GM18873 (cell line): ENCODE measurements at regions not wholly inside any gene's neighbourhood (a gene's known extent, or its start where the extent isn't known, plus 50 kb on each side); places are given as distances from the start of the nearest gene placed in this dataset.
A peak's percentile ranks its signal among the peaks of the same experiment; 100 is the strongest.

ENCODE experiments used
- ATAC-seq: cut with Tn5 transposase; IDR thresholded peaks from one replicate; pipeline ENCODE4 v1.9.1; 2021; ENCODE audit warnings: mild to moderate bottlenecking, moderate library complexity, moderate number of reproducible peaks; ENCODE audit not compliant: unreplicated experiment, low FRiP score

DNA sequence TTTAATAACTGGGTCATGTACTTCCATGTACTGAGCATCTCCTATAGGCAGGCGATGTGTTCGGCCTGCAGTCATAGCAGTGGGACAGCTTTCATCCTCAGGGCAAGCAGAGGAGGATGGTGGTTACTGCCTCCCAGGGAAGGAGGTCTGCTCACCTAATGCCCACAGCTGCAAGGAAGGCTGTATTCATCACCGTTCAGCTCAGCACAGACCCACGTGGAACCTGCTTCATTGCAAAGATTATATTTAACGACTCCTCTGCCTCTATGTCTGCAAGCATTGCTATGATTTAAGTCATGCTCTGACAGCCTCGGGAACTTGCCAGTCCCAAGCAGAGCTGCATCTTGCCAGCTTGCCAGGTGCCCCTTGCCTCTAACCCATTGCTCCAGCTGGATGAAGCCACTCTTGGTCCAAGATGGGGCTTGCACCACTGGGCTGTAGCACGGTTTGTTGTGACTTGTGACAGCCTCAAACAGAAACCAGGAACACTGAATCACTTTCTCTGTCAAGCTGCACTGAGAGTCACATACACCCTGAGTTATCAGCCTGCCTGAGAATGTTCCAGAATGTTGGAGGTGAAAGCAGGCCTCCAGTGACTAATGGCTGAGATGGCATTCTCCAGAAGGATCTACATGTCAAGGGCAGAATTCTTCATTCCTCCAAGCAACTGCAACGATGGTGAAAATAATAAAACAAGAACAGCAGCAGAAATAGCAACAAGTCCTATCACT is 651.1 kb upstream of the ID2 start:
- ATAC-seq = no peak

GRCh38 chr2:8031370-8031769 is 650.5 kb upstream of the ID2 start:
- no peak for ATAC-seq

GRCh38 chr2:8033546-8034096 is 648.2 kb upstream of the ID2 start:
- no peak for ATAC-seq

GRCh38 chr2:8036366-8036765 is 645.5 kb upstream of the ID2 start:
- no peak for ATAC-seq

DNA sequence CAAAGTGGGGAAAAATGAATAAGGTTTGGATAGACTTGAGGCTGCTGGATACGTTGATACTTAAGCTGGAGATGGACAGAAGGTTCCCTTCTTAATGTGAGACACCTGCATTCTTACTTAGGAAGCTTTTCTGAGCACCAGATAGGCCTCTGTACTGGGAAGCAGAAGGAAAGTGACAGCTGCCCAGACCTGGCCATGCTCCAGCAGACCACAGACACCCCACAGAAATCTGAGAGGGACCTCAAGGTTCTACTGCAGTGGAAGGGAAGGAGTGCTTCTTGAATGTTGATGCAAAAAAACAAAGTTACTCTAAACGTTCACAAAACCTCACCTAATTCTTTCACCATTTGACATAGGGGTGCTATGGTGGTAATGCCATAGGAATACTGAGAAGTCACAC is 642.1 kb upstream of the ID2 start:
- ATAC-seq = no peak

DNA sequence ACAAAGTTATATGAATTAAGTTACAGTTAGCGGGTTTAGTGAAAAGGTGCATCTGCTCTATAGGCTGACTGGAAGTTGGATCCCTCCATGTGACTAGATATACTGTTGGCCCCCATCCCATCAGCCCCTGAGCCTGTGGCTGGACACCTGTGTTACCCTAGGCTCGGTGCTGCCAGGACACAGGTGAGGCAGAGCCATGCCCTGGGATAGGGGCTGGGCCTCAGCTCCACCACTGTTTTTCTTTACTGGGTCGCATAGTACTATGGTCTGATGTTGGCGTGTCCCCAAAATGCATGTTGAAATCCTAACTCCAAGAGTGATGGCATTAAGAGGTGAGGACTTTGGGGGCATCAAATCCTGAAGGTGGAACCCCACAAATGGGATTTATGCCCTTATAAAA is 638.6 kb upstream of the ID2 start:
- no peak for ATAC-seq

DNA sequence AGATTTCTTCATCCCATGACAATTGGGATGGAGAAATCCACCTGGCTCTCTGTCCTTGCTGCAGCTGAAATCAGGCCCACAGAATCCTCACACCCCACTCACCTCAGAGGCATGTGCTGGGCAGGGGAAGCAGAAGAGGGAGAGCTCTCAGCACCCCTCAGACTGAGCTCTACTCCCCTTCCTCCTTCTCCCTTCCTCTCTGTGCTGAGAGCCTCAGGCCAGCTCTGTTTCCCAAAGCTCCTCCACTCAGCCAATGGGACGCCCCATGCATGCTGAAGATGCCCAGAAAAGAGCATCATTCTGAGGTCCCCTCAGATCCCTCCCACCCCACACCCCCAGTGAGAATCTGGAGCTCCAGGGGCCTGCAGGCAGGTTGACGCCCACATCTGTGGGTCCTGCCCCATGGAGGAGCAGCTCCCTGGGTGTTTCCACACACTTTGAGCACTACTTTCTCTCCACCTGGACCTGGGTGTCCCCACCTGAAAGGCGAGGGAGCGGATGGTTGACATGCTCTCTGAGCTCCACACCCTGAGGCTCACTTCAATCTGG is 637.7 kb upstream of the ID2 start:
- no peak for ATAC-seq

DNA sequence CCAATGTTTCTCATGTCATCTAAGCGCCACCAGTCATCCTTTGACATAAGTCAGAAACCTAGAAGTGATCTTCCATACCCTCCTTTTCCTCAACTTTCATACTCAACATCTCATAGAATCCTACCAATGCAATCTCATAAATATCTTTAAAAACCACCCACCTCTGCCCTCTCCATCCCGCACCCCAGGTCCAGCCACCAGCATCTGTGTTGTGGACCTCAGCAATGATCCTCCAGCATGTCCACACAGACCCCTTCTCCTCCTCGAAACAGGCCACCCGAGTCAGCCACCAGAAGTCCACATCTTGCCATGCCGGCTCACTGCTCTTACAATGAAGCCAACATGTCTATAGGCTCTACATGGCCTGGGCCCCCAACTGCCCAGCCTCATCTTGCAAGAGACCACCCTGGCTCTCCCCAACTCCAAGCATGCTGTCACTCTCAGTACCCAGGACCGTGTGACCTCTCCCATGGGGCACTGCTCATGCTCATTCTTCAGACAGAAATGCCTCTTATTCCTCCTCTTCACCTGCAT is 636.7 kb upstream of the ID2 start:
- no peak for ATAC-seq

- ATAC-seq = no peak
Observed at GRCh38 chr2:8046849-8047248, 635.0 kb upstream of the ID2 start.

- ATAC-seq = no peak
Observed at GRCh38 chr2:8049176-8049575, 632.7 kb upstream of the ID2 start.

GRCh38 chr2:8049851-8050571 is 631.8 kb upstream of the ID2 start:
- peak; percentile 70 for ATAC-seq

- no peak for ATAC-seq
Observed at GRCh38 chr2:8053216-8053615, 628.6 kb upstream of the ID2 start.

GRCh38 chr2:8054070-8054469 is 627.8 kb upstream of the ID2 start:
- no peak for ATAC-seq

DNA sequence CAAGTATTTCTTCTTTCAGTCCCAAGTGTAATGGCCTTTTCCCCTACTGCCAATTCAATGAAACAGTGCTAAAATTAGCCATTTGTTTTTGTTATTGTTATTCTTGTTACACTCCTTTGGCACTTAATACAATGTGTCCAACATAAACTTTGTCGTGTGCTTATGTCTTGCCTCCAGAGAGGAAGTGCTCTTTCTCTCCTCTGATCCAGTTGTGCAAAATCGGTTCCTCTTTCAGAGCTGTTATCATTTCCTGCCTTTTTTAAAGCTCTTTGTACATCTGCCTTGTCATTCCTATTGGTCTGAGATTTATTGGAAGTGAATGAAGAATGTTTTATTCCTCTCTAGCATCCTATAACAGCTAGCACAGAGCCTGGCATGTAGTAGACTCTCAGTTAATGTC is 623.2 kb upstream of the ID2 start:
- ATAC-seq = no peak

- no peak for ATAC-seq
Observed at GRCh38 chr2:8059255-8059654, 622.6 kb upstream of the ID2 start.

DNA sequence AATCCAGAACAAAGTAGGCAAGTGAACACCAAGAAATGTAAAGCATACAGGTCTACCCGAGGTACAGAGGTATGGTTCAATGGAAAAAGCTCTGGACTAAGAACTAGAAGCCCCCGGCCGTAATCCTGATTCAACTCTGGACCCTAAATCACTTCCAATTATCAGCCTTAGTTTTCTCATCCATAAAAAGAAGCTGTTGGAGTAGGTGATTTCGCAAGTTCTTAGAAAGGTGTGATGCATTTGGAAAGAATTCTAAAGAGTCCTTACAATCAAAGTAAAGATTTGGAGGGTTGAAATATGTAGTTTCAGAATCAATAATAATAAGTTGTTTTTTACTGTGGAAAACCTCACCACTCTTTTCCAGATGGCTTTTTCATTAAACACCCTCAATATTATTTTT is 622.1 kb upstream of the ID2 start:
- ATAC-seq = no peak

DNA sequence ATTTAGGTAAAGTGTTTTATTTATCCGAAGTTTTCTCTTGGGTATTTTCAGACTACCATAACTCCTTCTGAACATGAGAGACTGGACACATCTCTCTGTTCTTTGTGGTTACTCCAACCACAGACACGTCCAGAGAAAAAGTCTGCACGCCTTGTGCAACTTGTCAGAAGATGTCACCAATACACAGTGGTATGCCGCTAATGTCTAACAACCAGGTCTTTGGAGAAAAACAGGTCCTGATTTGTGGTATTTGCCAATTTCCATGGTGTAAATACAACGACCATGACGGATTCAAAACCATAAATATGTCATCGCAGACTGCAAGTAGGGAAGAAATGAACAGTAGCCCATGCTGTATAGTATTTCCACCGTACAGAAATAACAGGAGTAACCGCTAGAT is 620.6 kb upstream of the ID2 start:
- no peak for ATAC-seq

DNA sequence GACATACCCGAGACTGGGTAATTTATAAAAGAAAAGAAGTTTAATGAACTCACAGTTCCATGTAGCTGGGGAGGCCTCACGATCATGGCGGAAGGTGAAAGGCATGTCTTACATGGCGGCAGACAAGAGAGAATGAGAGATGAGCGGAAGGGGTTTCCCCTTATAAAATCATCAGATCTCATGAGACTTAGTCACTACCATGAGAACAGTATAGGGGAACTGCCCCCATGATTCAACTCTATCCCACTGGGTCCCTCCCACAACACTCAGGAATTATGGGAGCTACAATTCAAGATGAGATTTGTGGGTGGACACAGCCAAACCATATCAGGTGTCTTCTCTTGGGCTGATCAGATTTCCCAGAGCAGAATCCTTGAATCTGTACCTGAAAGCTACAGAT is 617.3 kb upstream of the ID2 start:
- ATAC-seq = no peak

- ATAC-seq = no peak
Observed at GRCh38 chr2:8065191-8065590, 616.7 kb upstream of the ID2 start.

DNA sequence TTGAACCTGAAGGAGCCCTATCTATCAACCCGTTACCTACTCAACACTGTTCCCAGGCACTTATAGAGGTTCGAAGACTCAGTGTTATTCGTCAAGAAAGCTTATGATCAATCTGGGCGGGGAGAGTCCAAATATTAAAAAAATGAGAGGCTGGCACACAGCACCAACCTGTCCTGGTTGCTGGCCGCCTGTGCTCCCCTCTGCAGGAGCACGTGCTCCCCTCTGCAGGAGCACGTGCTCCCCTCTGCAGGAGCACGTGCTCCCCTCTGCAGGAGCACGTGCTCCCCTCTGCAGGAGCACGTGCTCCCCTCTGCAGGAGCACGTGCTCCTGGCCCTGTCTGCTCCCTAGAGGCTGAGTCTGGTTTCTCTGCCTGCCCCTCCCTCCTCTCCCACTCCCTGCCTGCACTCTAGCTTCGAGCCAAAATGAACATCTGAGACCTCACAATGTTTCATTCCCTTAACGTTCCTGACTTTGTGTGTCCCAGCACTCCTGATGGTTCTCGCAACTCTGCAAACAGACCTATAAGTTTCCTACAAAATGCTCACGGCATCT is 614.0 kb upstream of the ID2 start:
- ATAC-seq = no peak

- no peak for ATAC-seq
Observed at GRCh38 chr2:8072907-8073306, 608.9 kb upstream of the ID2 start.
